ENCODE measurements at regions not wholly inside any gene's neighbourhood (a gene's known extent, or its start where the extent isn't known, plus 50 kb on each side); places are given as distances from the start of the nearest gene placed in this dataset.

DNA sequence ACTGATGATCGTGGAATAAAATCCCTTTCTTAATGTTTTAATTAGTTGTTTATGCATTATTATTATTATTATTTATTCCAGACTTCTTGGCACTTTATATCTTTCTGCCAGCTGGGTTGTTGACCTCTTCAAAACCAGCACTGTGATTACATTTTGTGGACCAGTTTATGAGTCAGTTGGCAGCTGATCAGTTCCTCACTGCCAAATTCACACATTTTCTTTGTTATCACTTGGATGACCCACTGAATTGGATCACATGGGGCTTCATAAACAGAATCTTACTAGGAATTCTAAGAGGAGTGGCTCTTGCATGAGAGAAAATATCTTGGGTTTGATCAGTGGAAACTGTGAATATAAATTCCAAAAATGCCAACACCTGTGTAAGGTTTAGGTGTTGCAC, 321.8 kb upstream of the SPRED2 start:
- TF ChIP-seq POLR2A (IDR thresholded peaks at IDR 0.05): no peak
- TF ChIP-seq POLR2AphosphoS5 (IDR thresholded peaks at IDR 0.05): no peak
- TF ChIP-seq, protein P1, sequence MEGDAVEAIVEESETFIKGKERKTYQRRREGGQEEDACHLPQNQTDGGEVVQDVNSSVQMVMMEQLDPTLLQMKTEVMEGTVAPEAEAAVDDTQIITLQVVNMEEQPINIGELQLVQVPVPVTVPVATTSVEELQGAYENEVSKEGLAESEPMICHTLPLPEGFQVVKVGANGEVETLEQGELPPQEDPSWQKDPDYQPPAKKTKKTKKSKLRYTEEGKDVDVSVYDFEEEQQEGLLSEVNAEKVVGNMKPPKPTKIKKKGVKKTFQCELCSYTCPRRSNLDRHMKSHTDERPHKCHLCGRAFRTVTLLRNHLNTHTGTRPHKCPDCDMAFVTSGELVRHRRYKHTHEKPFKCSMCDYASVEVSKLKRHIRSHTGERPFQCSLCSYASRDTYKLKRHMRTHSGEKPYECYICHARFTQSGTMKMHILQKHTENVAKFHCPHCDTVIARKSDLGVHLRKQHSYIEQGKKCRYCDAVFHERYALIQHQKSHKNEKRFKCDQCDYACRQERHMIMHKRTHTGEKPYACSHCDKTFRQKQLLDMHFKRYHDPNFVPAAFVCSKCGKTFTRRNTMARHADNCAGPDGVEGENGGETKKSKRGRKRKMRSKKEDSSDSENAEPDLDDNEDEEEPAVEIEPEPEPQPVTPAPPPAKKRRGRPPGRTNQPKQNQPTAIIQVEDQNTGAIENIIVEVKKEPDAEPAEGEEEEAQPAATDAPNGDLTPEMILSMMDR (IDR thresholded peaks at IDR 0.05): no peak
- no peak for TF ChIP-seq EP300 (IDR thresholded peaks at IDR 0.05; ENCODE audit: low read depth)
